Neural cell (in vitro differentiated cells): ENCODE measurements at regions not wholly inside any gene's neighbourhood (a gene's known extent, or its start where the extent isn't known, plus 50 kb on each side); places are given as distances from the start of the nearest gene placed in this dataset.

Experiments used
- H2AFZ ChIP-seq: fragments of 200-600, 300-800 bp; sonication (generic), shearing (Covaris generic); 2 replicates; pipeline ENCODE4 v1.6.0; 2014; ENCODE audit warnings: low read depth, mild to moderate bottlenecking, antibody characterized with exemption, low read length, moderate library complexity
- H3F3A ChIP-seq: fragments of 200-600 bp; shearing (Covaris generic); 2 replicates; pipeline ENCODE4 v1.6.1; 2016; ENCODE audit warnings: mild to moderate bottlenecking, moderate library complexity, mixed read lengths, antibody characterized with exemption, low read length; ENCODE audit not compliant: insufficient read depth, poor library complexity, severe bottlenecking
- H3K27ac ChIP-seq: fragments of 200-600, 300-800 bp; sonication (generic), shearing (Covaris generic); 2 replicates; pipeline ENCODE4 v1.5.1; 2014; ENCODE audit warnings: mild to moderate bottlenecking, low read length, moderate library complexity
- H3K27me3 ChIP-seq: fragments of 300-800, 200-600 bp; sonication (generic), shearing (Covaris generic); 2 replicates; pipeline ENCODE4 v1.6.0; 2014; ENCODE audit warnings: mild to moderate bottlenecking, low read depth, low read length, moderate library complexity; ENCODE audit not compliant: insufficient read depth
- H3K36me3 ChIP-seq: fragments of 300-800, 200-600 bp; sonication (generic), shearing (Covaris generic); 2 replicates; pipeline ENCODE4 v1.5.1; 2014; ENCODE audit warnings: mild to moderate bottlenecking, antibody characterized with exemption, low read length, moderate library complexity; ENCODE audit not compliant: insufficient read depth
- H3K4me2 ChIP-seq: fragments of 300-800, 200-600 bp; sonication (generic), shearing (Covaris generic); 2 replicates; pipeline ENCODE4 v1.6.0; 2014; ENCODE audit warnings: mild to moderate bottlenecking, low read length
- H3K4me3 ChIP-seq: fragments of 300-800, 200-600 bp; sonication (generic), shearing (Covaris generic); 2 replicates; pipeline ENCODE4 v1.5.1; 2014; ENCODE audit warnings: mild to moderate bottlenecking, low read length, moderate library complexity
- H3K79me2 ChIP-seq: fragments of 200-600 bp; shearing (Covaris generic); replicated peaks from 2 replicates; pipeline ENCODE4 v1.6.0; 2014; ENCODE audit warnings: mild to moderate bottlenecking, low read length, moderate library complexity; ENCODE audit not compliant: insufficient read depth
- H3K9ac ChIP-seq: fragments of 300-800, 200-600 bp; sonication (generic), shearing (Covaris generic); 2 replicates; pipeline ENCODE4 v1.6.1; 2016; ENCODE audit warnings: mild to moderate bottlenecking, low read length, mixed read lengths
- H3K9me2 ChIP-seq: fragments of 200-600 bp; shearing (Covaris generic); 2 replicates; pipeline ENCODE4 v1.6.1; 2016; ENCODE audit warnings: mild to moderate bottlenecking, low read length, mixed read lengths; ENCODE audit not compliant: insufficient read depth
- H3K9me3 ChIP-seq: fragments of 200-600, 300-800 bp; sonication (generic), shearing (Covaris generic); 2 replicates; pipeline ENCODE4 v1.6.1; 2016; ENCODE audit warnings: mild to moderate bottlenecking, mixed run types, low read length, moderate library complexity, mixed read lengths
- H4K20me1 ChIP-seq: fragments of 200-600 bp; shearing (Covaris generic); 2 replicates; pipeline ENCODE4 v1.6.1; 2016; ENCODE audit warnings: mild to moderate bottlenecking, mixed run types; ENCODE audit not compliant: insufficient read depth
- CTCF ChIP-seq: fragments of 450-650 bp; IDR thresholded peaks from 2 replicates; pipeline ENCODE4 v1.5.1; 2014; ENCODE audit warnings: antibody characterized with exemption, mild to moderate bottlenecking, moderate library complexity; ENCODE audit not compliant: poor library complexity, severe bottlenecking
- EP300 ChIP-seq: fragments of 450-650 bp; conservative IDR thresholded peaks from 2 replicates; pipeline ENCODE4 v1.6.1; 2014; ENCODE audit warnings: antibody characterized with exemption, mild to moderate bottlenecking, moderate library complexity; ENCODE audit not compliant: poor library complexity, severe bottlenecking
- EZH2 ChIP-seq: fragments of 200-600, 300-800 bp; shearing (Covaris generic), sonication (generic); IDR thresholded peaks from 2 replicates; pipeline ENCODE4 v1.6.1; 2014; ENCODE audit warnings: antibody characterized with exemption, low read length, borderline replicate concordance, mild to moderate bottlenecking; ENCODE audit not compliant: insufficient read depth, poor library complexity, severe bottlenecking
- MXI1 ChIP-seq: fragments of 450-650 bp; conservative IDR thresholded peaks from 2 replicates; pipeline ENCODE4 v1.6.1; 2014; ENCODE audit warnings: antibody characterized with exemption, mild to moderate bottlenecking; ENCODE audit not compliant: poor library complexity, severe bottlenecking
- POLR2AphosphoS5 ChIP-seq: IDR thresholded peaks from 2 replicates; pipeline ENCODE4 v1.6.1; 2012
- RAD21 ChIP-seq: fragments of 450-650 bp; conservative IDR thresholded peaks from 2 replicates; pipeline ENCODE4 v1.6.1; 2014; ENCODE audit warnings: antibody characterized with exemption, mild to moderate bottlenecking, moderate library complexity
- REST ChIP-seq: IDR thresholded peaks from 2 replicates; pipeline ENCODE4 v1.6.1; 2012; ENCODE audit warnings: borderline replicate concordance
- SMC3 ChIP-seq: fragments of 450-650 bp; conservative IDR thresholded peaks from 2 replicates; pipeline ENCODE4 v1.6.1; 2014; ENCODE audit warnings: antibody characterized with exemption, mild to moderate bottlenecking, moderate library complexity; ENCODE audit not compliant: poor library complexity
- TAF1 ChIP-seq: IDR thresholded peaks from 2 replicates; pipeline ENCODE4 v1.6.1; 2012; ENCODE audit warnings: low read depth

- TF ChIP-seq POLR2AphosphoS5 (no peak), RAD21 (no peak), MXI1 (no peak), TAF1 (no peak), SMC3 (no peak), REST (no peak), CTCF (no peak), EP300 (no peak), EZH2 (no peak)
- H4K20me1 ChIP-seq = no peaks in the 10 kb centered on the region
- H3K9me2 ChIP-seq = no peaks in the 10 kb centered on the region
- no peak overlapping the region for H3K27ac ChIP-seq
- H3K4me2 ChIP-seq = no peak overlapping the region
- H3F3A ChIP-seq = no peaks in the 10 kb centered on the region
- H3K79me2 ChIP-seq = no peaks in the 10 kb centered on the region
- no peaks in the 10 kb centered on the region for H3K9me3 ChIP-seq
- no peak overlapping the region for H2AFZ ChIP-seq
- H3K9ac ChIP-seq = no peak overlapping the region
- no peaks in the 10 kb centered on the region for H3K27me3 ChIP-seq
- no peak overlapping the region for H3K4me3 ChIP-seq
- H3K36me3 ChIP-seq = no peaks in the 10 kb centered on the region
Observed at GRCh38 chr9:19698960-19699359, 89.9 kb downstream of the SLC24A2 start.

DNA sequence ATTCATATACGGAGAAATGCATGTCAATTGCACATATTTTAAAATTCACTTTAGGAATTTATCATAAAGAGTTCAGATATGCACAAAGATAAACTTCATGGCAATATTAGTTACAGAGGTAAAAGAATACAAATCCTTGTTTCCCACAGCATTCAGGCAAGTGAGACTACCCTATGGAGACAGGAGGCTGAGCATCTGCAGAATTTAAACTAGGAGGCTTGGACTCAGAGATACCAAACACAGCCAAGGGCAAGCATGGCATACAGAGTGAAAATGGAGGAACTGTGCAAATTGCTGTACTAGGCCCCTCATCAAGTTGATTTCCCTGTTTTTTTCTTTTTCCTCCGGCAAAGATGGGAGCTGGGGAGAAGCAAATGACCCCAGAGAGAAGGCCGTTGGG lies 94.2 kb downstream of the SLC24A2 start:
- no peak for TF ChIP-seq REST
- no peak for TF ChIP-seq POLR2AphosphoS5
- TF ChIP-seq SMC3 = no peak
- Histone ChIP-seq H3K4me2 (no peak overlapping the region), H3K27me3 (no peaks in the 10 kb centered on the region), H3K4me3 (no peak overlapping the region), H3K9ac (no peak overlapping the region), H3F3A (no peaks in the 10 kb centered on the region), H3K9me2 (no peaks in the 10 kb centered on the region), H3K36me3 (no peaks in the 10 kb centered on the region), H3K9me3 (no peaks in the 10 kb centered on the region), H3K79me2 (no peaks in the 10 kb centered on the region), H3K27ac (no peak overlapping the region), H4K20me1 (no peaks in the 10 kb centered on the region), H2AFZ (no peak overlapping the region)
